SK-N-SH (cell line): ENCODE measurements at regions not wholly inside any gene's neighbourhood (a gene's known extent, or its start where the extent isn't known, plus 50 kb on each side); places are given as distances from the start of the nearest gene placed in this dataset.

Source experiments
- CTCF ChIA-PET: fragments of 300-600, 350-600 bp; formaldehyde crosslinking; extraction: SDS; loops from one replicate; lab custom pipeline; 2021; lab: Yijun Ruan, JAX
- POLR2A ChIA-PET: fragments of 350-600 bp; sonication (Branson Sonifier 250); formaldehyde crosslinking; extraction: SDS; loops from one replicate; lab custom pipeline; 2020; ENCODE audit warnings: antibody characterized with exemption, inconsistent platforms; lab: Yijun Ruan, JAX
- DNase-seq: peaks from one replicate; pipeline ENCODE4 v3.0.0; 2012
- H2AFZ ChIP-seq: fragments of 200-600 bp; sonication (generic); 2 replicates; pipeline ENCODE4 v1.8.1; 2016; ENCODE audit warnings: antibody characterized with exemption, mild to moderate bottlenecking, low read depth
- H3F3A ChIP-seq: fragments of 200-600 bp; sonication (generic); replicated peaks from 2 replicates; pipeline ENCODE3; 2016; ENCODE audit warnings: antibody characterized with exemption, mild to moderate bottlenecking; ENCODE audit not compliant: insufficient read depth
- H3K27ac ChIP-seq, 2 experiments: fragments of 200-500 bp in 1 of 2; fragments of 200-600 bp in 1 of 2; sonication (Bioruptor generic) in 1 of 2; sonication (generic), shearing (Covaris generic) in 1 of 2; 2 replicates each; pipeline versions ENCODE4 v1.5.1 to v1.6.1; 2014 to 2016; ENCODE audit warnings: low read depth in 2 of 2, inconsistent platforms in 1 of 2, low read length in 1 of 2, mild to moderate bottlenecking in 1 of 2, mixed read lengths in 1 of 2
- H3K27me3 ChIP-seq: fragments of 200-600 bp; sonication (generic), shearing (Covaris generic); 2 replicates; pipeline ENCODE4 v1.6.1; 2016; ENCODE audit warnings: mixed run types; ENCODE audit not compliant: insufficient read depth
- H3K36me3 ChIP-seq, 2 experiments: fragments of 200-500 bp in 1 of 2; fragments of 200-600 bp in 1 of 2; sonication (Bioruptor generic) in 1 of 2; sonication (generic) in 1 of 2; replicated peaks in 1 of 2; 2 replicates each; pipeline versions ENCODE3 to v1.5.1; 2014 to 2016; ENCODE audit warnings: low read length in 1 of 2, mild to moderate bottlenecking in 1 of 2; ENCODE audit not compliant: insufficient read depth in 2 of 2, control insufficient read depth in 1 of 2
- H3K4me1 ChIP-seq, 2 experiments: fragments of 200-500 bp in 1 of 2; fragments of 200-600 bp in 1 of 2; sonication (Bioruptor generic) in 1 of 2; sonication (generic), shearing (Covaris generic) in 1 of 2; 2 replicates each; pipeline versions ENCODE4 v1.5.1 to v1.6.1; 2014 to 2016; ENCODE audit warnings: low read depth in 1 of 2, low read length in 1 of 2, mixed run types in 1 of 2; ENCODE audit not compliant: insufficient read depth in 2 of 2, control insufficient read depth in 1 of 2
- H3K4me2 ChIP-seq: fragments of 200-600 bp; sonication (generic), shearing (Covaris generic); 2 replicates; pipeline ENCODE4 v1.6.1; 2017; ENCODE audit warnings: mixed run types
- H3K4me3 ChIP-seq, 2 experiments: fragments of 200-500 bp in 1 of 2; fragments of 200-600 bp in 1 of 2; sonication (Bioruptor generic) in 1 of 2; sonication (generic), shearing (Covaris generic) in 1 of 2; 2 replicates each; pipeline versions ENCODE4 v1.5.1 to v1.8.1; 2014 to 2016; ENCODE audit warnings: low read depth in 2 of 2, inconsistent platforms in 1 of 2, low read length in 1 of 2, mild to moderate bottlenecking in 1 of 2, mixed read lengths in 1 of 2, moderate library complexity in 1 of 2
- H3K79me2 ChIP-seq: fragments of 200-600 bp; sonication (generic); 2 replicates; pipeline ENCODE4 v1.8.1; 2017; ENCODE audit warnings: mild to moderate bottlenecking; ENCODE audit not compliant: insufficient read depth
- H3K9ac ChIP-seq: fragments of 200-600 bp; sonication (generic); 2 replicates; pipeline ENCODE4 v1.6.1; 2017; ENCODE audit warnings: mixed run types
- H3K9me2 ChIP-seq: fragments of 200-600 bp; sonication (generic); 2 replicates; pipeline ENCODE4 v1.6.1; 2017; ENCODE audit warnings: mixed run types
- H3K9me3 ChIP-seq: fragments of 200-600 bp; sonication (generic); 2 replicates; pipeline ENCODE4 v1.6.1; 2017; ENCODE audit warnings: mixed run types, mild to moderate bottlenecking, moderate library complexity
- H4K20me1 ChIP-seq: fragments of 200-600 bp; sonication (generic); 2 replicates; pipeline ENCODE4 v1.6.1; 2017; ENCODE audit warnings: mild to moderate bottlenecking, mixed run types; ENCODE audit not compliant: insufficient read depth
- CHD2 ChIP-seq: fragments of 150-350 bp; IDR thresholded peaks from 2 replicates; pipeline ENCODE4 v1.6.1; 2018; ENCODE audit warnings: low read length; ENCODE audit not compliant: partially characterized antibody
- EP300 ChIP-seq, 2 experiments: IDR thresholded peaks; 2 replicates each; pipeline versions ENCODE4 v1.4.0 to v1.6.1; 2012; ENCODE audit warnings: borderline replicate concordance in 1 of 2, low read depth in 1 of 2, low read length in 1 of 2
- FOXM1 ChIP-seq: IDR thresholded peaks from 2 replicates; pipeline ENCODE4 v1.4.0; 2012; ENCODE audit warnings: low read depth, mild to moderate bottlenecking
- GABPA ChIP-seq: IDR thresholded peaks from 2 replicates; pipeline ENCODE4 v1.4.0; 2012; ENCODE audit warnings: low read depth, mild to moderate bottlenecking
- GATA2 ChIP-seq: sonication (generic); formaldehyde crosslinking; IDR thresholded peaks from 2 replicates; pipeline ENCODE4 v1.5.0; 2020; ENCODE audit warnings: mild to moderate bottlenecking, missing genetic modification reagents
- MEF2A ChIP-seq: IDR thresholded peaks from 2 replicates; pipeline ENCODE4 v1.4.0; 2012; ENCODE audit warnings: low read depth, borderline replicate concordance
- MXI1 ChIP-seq: IDR thresholded peaks from 2 replicates; pipeline ENCODE4 v1.6.1; 2012; ENCODE audit warnings: mild to moderate bottlenecking, low read depth, low read length, improper control_type of control experiment
- REST ChIP-seq: IDR thresholded peaks from 2 replicates; pipeline ENCODE4 v1.6.1; 2012; ENCODE audit warnings: mild to moderate bottlenecking, low read depth, low read length, moderate library complexity
- SMC3 ChIP-seq: IDR thresholded peaks from 2 replicates; pipeline ENCODE4 v1.6.1; 2012; ENCODE audit warnings: low read depth, low read length, improper control_type of control experiment
- TCF12 ChIP-seq: IDR thresholded peaks from 2 replicates; pipeline ENCODE4 v1.4.0; 2012
- TEAD4 ChIP-seq: IDR thresholded peaks from 2 replicates; pipeline ENCODE4 v1.4.0; 2012; ENCODE audit warnings: mild to moderate bottlenecking, borderline replicate concordance; ENCODE audit not compliant: insufficient read depth
- WGBS: methylation state at CpG from one replicate; pipeline ENCODE4 v1.1.6; 2017; ENCODE audit warnings: low lambda C conversion rate; 5-methylcytosine and 5-hydroxymethylcytosine counted together
- TF ChIP-seq, protein P1 (sequence below): fragments of 150-350 bp; IDR thresholded peaks from 2 replicates; pipeline ENCODE4 v1.6.1; 2017; ENCODE audit warnings: antibody characterized with exemption, low read length, low read depth, borderline replicate concordance

DNA sequence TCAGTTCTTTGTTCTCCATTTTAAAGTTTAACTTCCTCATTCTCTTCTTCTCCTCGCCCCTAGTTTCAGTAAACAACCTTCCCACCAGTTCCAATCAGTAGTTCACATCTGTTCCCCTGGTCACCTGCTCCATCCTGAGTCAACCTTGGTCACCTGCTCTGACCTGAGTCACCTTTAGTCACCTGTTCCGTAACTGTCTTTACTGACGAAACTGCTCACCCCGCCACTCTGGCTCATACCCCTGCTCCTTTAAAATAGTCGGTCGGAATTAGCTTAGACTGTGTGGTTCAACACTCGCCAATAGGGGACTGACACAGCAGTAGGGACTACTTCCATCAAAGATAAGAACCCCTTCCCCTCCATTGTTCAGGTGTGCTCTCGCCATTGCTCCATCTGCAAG is 76.3 kb upstream of the GPBP1 start (continued):
- no peak for TF ChIP-seq TEAD4
- TF ChIP-seq CHD2, result no peak
- TF ChIP-seq EP300 (IDR thresholded peaks at IDR 0.05; ENCODE audit: borderline replicate concordance in 1 of 2, low read depth in 1 of 2, low read length in 1 of 2), result no peak
- TF ChIP-seq, protein P1, sequence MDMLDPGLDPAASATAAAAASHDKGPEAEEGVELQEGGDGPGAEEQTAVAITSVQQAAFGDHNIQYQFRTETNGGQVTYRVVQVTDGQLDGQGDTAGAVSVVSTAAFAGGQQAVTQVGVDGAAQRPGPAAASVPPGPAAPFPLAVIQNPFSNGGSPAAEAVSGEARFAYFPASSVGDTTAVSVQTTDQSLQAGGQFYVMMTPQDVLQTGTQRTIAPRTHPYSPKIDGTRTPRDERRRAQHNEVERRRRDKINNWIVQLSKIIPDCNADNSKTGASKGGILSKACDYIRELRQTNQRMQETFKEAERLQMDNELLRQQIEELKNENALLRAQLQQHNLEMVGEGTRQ, result no peak
- no peak for TF ChIP-seq SMC3

DNA sequence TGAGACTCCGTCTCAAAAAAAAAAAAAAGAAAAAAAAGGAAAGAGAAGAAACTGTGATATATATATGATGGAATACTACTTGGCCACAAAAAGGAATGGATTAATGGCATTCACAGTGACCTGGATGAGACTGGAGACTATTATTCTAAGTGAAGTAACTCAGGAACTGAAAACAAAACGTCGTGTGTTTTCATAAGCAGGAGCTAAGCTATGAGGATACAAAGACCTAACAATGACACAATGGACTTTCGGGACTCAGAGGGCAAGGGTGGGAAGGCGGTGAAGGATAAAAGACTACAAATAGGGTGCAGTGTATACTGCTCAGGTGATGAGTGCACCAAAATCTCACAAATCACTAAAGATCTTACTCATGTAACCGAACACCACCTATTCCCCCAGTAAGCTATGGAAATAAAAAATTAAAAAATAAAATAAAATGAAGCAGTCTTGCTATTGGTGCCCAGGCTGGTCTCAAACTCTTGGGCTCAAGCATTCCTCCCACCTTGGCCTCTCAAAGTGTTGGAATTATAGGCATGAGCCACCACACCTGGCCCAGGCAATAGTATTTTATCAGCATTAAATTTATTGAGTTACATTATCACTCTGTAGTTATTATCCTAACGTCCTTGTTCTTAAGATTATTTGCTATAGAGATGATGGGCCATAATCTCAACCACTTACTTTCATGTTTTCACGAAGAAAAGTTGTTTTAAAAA is 71.5 kb upstream of the GPBP1 start:
- Histone ChIP-seq H3K9me2 (no peaks in the 10 kb centered on the region), H3F3A (no peaks in the 10 kb centered on the region), H3K4me3 (no peak overlapping the region), H3K36me3 (no peaks in the 10 kb centered on the region), H3K4me2 (no peak overlapping the region), H3K27me3 (no peaks in the 10 kb centered on the region; the same call in 1 of the 2 replicates), H4K20me1 (no peaks in the 10 kb centered on the region), H3K9me3 (no peaks in the 10 kb centered on the region), H3K79me2 (no peaks in the 10 kb centered on the region)
- 31% methylated on average over 8 of the region's 8 CpGs for whole genome bisulfite sequencing
- no peak for DNase-seq
- CTCF ChIA-PET, result no interaction called here
- POLR2A ChIA-PET, result no interaction called here
- TF ChIP-seq REST (no peak), CHD2 (no peak), MEF2A (no peak), FOXM1 (no peak), GABPA (no peak), TEAD4 (no peak), MXI1 (no peak), TCF12 (no peak), GATA2 (CRISPR knock-in tag) (no peak)
- TF ChIP-seq, all 33 proteins: peak for 0
- H3K9ac ChIP-seq, result no peak overlapping the region
- H2AFZ ChIP-seq, result no peak overlapping the region
- no peak overlapping the region for H3K27ac ChIP-seq
- H3K4me1 ChIP-seq, result no peaks in the 10 kb centered on the region
